ENCODE measurements at regions not wholly inside any gene's neighbourhood (a gene's known extent, or its start where the extent isn't known, plus 50 kb on each side); places are given as distances from the start of the nearest gene placed in this dataset.

- DNase-seq: no peak
- Histone ChIP-seq H3K27me3 (no peaks in the 10 kb centered on the region), H3K4me1 (peaks cover 9 to 86% (median 21%) of the 10 kb centered on the region in 3 donors)
Observed at GRCh38 chr11:79668575-79668974, 227.7 kb upstream of the TENM4 start.

DNA sequence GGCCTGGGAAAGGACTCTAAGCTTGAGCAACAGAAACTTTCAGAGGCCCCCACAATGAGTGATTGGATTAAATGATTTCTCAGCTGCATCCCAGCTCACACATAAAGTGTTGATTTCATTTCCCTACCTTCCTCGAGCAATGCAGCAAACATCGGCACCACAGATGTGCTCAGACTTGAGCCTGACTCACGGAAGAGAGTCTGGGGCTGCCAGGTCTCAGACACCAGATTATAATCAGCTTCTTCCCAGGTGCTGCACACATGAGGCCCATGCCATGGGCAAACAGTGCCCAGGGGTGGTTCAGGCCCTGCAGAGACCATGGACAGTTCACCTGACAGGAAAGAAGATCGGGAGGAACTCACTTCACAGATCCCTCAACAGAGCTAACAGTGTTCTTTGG, 226.6 kb upstream of the TENM4 start:
- Histone ChIP-seq H3K27me3 (no peaks in the 10 kb centered on the region), H3K9me3 (no peaks in the 10 kb centered on the region), H3K36me3 (no peaks in the 10 kb centered on the region), H3K4me1 (peaks cover 14 to 86% (median 21%) of the 10 kb centered on the region in 3 donors), H3K27ac (peak overlapping the region; percentile 42 to 69 (median 47)), H3K4me3 (no peak overlapping the region)
- no peak for DNase-seq
- TF ChIP-seq POLR2A (IDR thresholded peaks at IDR 0.05): no peak
- TF ChIP-seq, protein P1, sequence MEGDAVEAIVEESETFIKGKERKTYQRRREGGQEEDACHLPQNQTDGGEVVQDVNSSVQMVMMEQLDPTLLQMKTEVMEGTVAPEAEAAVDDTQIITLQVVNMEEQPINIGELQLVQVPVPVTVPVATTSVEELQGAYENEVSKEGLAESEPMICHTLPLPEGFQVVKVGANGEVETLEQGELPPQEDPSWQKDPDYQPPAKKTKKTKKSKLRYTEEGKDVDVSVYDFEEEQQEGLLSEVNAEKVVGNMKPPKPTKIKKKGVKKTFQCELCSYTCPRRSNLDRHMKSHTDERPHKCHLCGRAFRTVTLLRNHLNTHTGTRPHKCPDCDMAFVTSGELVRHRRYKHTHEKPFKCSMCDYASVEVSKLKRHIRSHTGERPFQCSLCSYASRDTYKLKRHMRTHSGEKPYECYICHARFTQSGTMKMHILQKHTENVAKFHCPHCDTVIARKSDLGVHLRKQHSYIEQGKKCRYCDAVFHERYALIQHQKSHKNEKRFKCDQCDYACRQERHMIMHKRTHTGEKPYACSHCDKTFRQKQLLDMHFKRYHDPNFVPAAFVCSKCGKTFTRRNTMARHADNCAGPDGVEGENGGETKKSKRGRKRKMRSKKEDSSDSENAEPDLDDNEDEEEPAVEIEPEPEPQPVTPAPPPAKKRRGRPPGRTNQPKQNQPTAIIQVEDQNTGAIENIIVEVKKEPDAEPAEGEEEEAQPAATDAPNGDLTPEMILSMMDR (IDR thresholded peaks at IDR 0.05): no peak
- WGBS, 2 donors: 57 to 61% methylated on average over 3 to 4 of the region's 4 CpGs
- intact Hi-C loops (cut with DNase I): no loop called here

More at GRCh38 chr11:79668575-79668974, 227.7 kb upstream of the TENM4 start:
- H3K36me3 ChIP-seq: no peaks in the 10 kb centered on the region
- 41 to 47% methylated on average over 4 of the region's 4 CpGs for WGBS, 2 donors
- no peaks in the 10 kb centered on the region for H3K9me3 ChIP-seq
- intact Hi-C loops (cut with DNase I): no loop called here
- H3K4me3 ChIP-seq: no peak overlapping the region
- no peak for TF ChIP-seq POLR2A (IDR thresholded peaks at IDR 0.05)
- TF ChIP-seq, protein P1 (IDR thresholded peaks at IDR 0.05): no peak
- peak overlapping the region in 1 of 4 donors; percentile 69 for H3K27ac ChIP-seq

- Histone ChIP-seq H3K4me3 (no peak overlapping the region), H3K36me3 (no peaks in the 10 kb centered on the region), H3K9me3 (no peaks in the 10 kb centered on the region), H3K27me3 (no peaks in the 10 kb centered on the region), H3K4me1 (peaks cover 13 to 65% (median 13%) of the 10 kb centered on the region in 3 donors), H3K27ac (no peak overlapping the region)
- TF ChIP-seq, protein P1 (IDR thresholded peaks at IDR 0.05): no peak
- no peak for TF ChIP-seq POLR2A (IDR thresholded peaks at IDR 0.05)
- intact Hi-C loops (cut with DNase I): no loop called here
- 43 to 54% methylated on average over 2 of the region's 2 CpGs for WGBS, 2 donors
- no peak for DNase-seq
Observed at GRCh38 chr11:79663017-79663416, 222.2 kb upstream of the TENM4 start.

GRCh38 chr11:79661373-79661772, 220.5 kb upstream of the TENM4 start:
- Histone ChIP-seq H3K4me3 (no peak overlapping the region), H3K27ac (peak overlapping the region in 3 of 4 donors; percentile 13 to 72 (median 60)), H3K9me3 (no peaks in the 10 kb centered on the region), H3K4me1 (peaks cover 4 to 48% (median 11%) of the 10 kb centered on the region in 3 donors), H3K36me3 (no peaks in the 10 kb centered on the region), H3K27me3 (no peaks in the 10 kb centered on the region)
- intact Hi-C loops (cut with DNase I): no loop called here
- TF ChIP-seq POLR2A (IDR thresholded peaks at IDR 0.05): no peak
- TF ChIP-seq, protein P1 (IDR thresholded peaks at IDR 0.05): no peak
- WGBS, 2 donors: 17 to 37% methylated on average over 1 to 2 of the region's 2 CpGs
- DNase-seq: no peak

GRCh38 chr11:79648766-79649520, 208.1 kb upstream of the TENM4 start:
- H3K27me3 ChIP-seq: peaks cover 0 to 4% (median 0%) of the 10 kb centered on the region in 4 donors

More at GRCh38 chr11:79648766-79649520, 208.1 kb upstream of the TENM4 start:
- 78 to 83% methylated on average over 5 of the region's 5 CpGs for WGBS, 2 donors
- no peak for DNase-seq
- Histone ChIP-seq H3K4me3 (no peak overlapping the region), H3K4me1 (no peaks in the 10 kb centered on the region), H3K27ac (no peak overlapping the region), H3K9me3 (no peaks in the 10 kb centered on the region), H3K36me3 (no peaks in the 10 kb centered on the region)
- TF ChIP-seq, protein P1 (IDR thresholded peaks at IDR 0.05): no peak
- no peak for TF ChIP-seq POLR2A (IDR thresholded peaks at IDR 0.05)
- intact Hi-C loops (cut with DNase I): no loop called here
